Mesodermal cell (in vitro differentiated cells): ENCODE measurements at regions not wholly inside any gene's neighbourhood (a gene's known extent, or its start where the extent isn't known, plus 50 kb on each side); places are given as distances from the start of the nearest gene placed in this dataset.

ENCODE experiments used
- H3K27ac ChIP-seq: 2 replicates; pipeline ENCODE4 v1.7.0; 2013; ENCODE audit warnings: mild to moderate bottlenecking, low read depth, low read length, moderate library complexity; ENCODE audit not compliant: severe bottlenecking
- H3K36me3 ChIP-seq: 2 replicates; pipeline ENCODE4 v1.7.1; 2013; ENCODE audit warnings: mild to moderate bottlenecking, low read length, moderate library complexity; ENCODE audit not compliant: control insufficient read depth, insufficient read depth
- H3K4me1 ChIP-seq: one replicate; pipeline ENCODE4 v1.7.1; 2013; ENCODE audit warnings: mild to moderate bottlenecking, low read length; ENCODE audit not compliant: insufficient read depth, control insufficient read depth, poor library complexity, severe bottlenecking
- H3K4me3 ChIP-seq: 2 replicates; pipeline ENCODE4 v1.7.0; 2013; ENCODE audit warnings: low read length, control low read depth, mild to moderate bottlenecking; ENCODE audit not compliant: insufficient read depth, poor library complexity, severe bottlenecking; ENCODE audit errors: extremely low read depth
- H3K9me3 ChIP-seq: 2 replicates; pipeline ENCODE4 v1.7.1; 2013; ENCODE audit warnings: mild to moderate bottlenecking, low read length, moderate library complexity; ENCODE audit not compliant: control insufficient read depth
- WGBS, 2 experiments: methylation state at CpG; one replicate each; pipeline ENCODE4 v1.1.5; 2013; ENCODE audit warnings: missing lambda C conversion rate in 2 of 2; ENCODE audit not compliant: insufficient coverage in 2 of 2; 5-methylcytosine and 5-hydroxymethylcytosine counted together

GRCh38 chr14:56962444-56963080 is 152.3 kb upstream of the OTX2 start:
- no peaks in the 10 kb centered on the region for H3K36me3 ChIP-seq
- H3K9me3 ChIP-seq = no peaks in the 10 kb centered on the region
- no peak overlapping the region for H3K4me3 ChIP-seq
- H3K4me1 ChIP-seq = no peaks in the 10 kb centered on the region
- 91 to 100% methylated on average over 1 to 4 of the region's 4 CpGs for WGBS, 2 experiments
- no peak overlapping the region for H3K27ac ChIP-seq

DNA sequence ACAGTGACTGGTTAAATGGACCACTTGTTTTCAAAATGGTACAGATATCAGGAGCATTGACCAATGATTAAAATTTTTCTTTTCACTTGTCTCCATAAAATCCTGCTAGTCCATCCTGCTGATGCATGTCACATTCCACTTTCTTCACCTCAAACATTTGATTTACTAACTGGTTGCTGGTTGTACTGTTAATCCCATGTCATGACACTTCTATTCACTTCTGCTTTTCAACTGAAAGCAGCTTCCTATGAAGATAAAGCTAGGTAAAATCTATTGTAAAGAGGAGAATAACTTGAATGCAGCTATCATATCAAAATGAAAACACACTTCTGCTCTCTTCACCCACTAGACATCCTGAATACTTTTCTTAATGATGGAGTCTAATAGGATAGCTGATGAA is 149.6 kb upstream of the OTX2 start:
- no peaks in the 10 kb centered on the region for H3K4me1 ChIP-seq
- no peak overlapping the region for H3K4me3 ChIP-seq
- H3K9me3 ChIP-seq = no peaks in the 10 kb centered on the region
- H3K27ac ChIP-seq = no peak overlapping the region
- H3K36me3 ChIP-seq = no peaks in the 10 kb centered on the region

GRCh38 chr14:56959121-56959520 is 148.8 kb upstream of the OTX2 start:
- Histone ChIP-seq H3K4me3 (no peak overlapping the region), H3K27ac (no peak overlapping the region), H3K4me1 (no peaks in the 10 kb centered on the region), H3K9me3 (no peaks in the 10 kb centered on the region), H3K36me3 (no peaks in the 10 kb centered on the region)

DNA sequence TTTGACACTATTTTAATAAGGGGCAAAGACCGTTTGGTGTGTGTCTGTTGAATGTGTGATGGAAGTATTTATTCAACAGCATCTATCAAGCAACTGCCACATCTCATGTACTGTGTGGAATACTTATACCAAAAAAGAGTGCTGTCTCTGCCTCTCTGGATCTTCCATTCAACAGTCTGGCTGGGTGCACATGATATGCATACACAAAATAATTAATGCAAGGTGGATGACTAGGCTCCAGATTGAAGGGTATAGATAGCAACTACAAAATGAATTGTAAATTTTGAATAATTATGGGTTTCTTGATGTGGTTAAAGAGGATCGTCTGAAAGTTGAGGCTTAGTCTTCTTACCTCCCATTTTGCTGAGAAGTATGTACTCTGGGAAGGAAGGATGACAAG is 145.9 kb upstream of the OTX2 start:
- H3K4me1 ChIP-seq = no peaks in the 10 kb centered on the region
- no peaks in the 10 kb centered on the region for H3K36me3 ChIP-seq
- no peak overlapping the region for H3K4me3 ChIP-seq
- H3K9me3 ChIP-seq = no peaks in the 10 kb centered on the region
- H3K27ac ChIP-seq = no peak overlapping the region
- WGBS, 2 experiments = 83% methylated on average over 1 of the region's 2 CpGs; no CpG with 5 or more reads in 1 of the 2 experiments

GRCh38 chr14:56955745-56956144 is 145.5 kb upstream of the OTX2 start:
- Histone ChIP-seq H3K27ac (no peak overlapping the region), H3K9me3 (no peaks in the 10 kb centered on the region), H3K36me3 (no peaks in the 10 kb centered on the region), H3K4me1 (no peaks in the 10 kb centered on the region), H3K4me3 (no peak overlapping the region)
- 100% methylated on average over 1 of the region's 3 CpGs for WGBS, 2 experiments

DNA sequence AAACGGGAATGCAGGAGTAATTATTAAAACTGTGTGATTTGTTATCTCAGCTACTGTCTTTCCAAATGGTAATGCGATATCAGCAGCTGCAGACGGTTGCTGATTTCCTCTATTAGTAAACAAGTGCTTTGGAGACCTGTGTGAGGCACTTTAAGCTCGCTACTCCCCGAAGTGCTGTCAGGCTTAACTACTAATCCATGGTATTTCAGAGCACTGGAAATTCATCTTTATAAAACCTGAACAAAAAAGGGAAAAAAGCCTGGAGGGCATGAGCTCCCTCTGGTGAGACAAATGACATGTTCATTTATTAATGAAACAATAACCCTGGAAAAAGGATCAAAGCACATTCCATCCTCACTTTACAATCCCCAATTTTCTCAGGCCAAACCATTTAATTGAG is 143.6 kb upstream of the OTX2 start:
- H3K4me1 ChIP-seq = no peaks in the 10 kb centered on the region
- 49 to 59% methylated on average over 2 to 5 of the region's 5 CpGs for WGBS, 2 experiments

DNA sequence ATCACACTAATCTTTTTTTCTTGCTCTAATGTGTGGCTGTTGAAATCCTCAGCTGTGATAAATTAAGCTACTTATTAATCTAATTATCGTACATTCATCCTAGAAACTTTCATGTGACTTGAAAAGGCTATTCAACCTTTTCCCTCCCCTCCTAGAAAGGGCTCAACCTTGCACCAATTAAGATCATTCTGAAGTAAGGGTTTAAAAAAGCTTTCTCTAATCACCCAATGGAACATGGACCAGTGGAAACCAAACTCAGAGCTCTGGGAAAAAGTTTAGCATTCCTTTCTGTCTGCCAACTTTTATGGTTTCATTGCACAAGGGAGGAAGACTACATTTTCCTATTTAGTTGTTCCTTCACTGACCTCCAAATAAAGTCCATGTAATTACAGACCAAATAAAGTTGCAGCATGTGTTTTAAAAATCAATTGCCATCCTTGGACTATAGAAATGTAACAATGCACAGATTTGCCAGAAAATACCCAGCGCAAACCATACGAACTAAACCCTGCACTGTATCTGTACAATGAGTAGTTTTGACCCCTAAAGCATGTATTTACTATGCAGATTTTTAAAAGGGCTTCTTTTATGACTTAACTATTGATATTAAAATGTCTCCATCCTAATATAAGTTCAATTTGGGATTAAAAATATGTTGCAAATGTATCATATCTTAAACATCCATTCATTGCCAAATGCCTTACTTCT is 142.6 kb upstream of the OTX2 start:
- Histone ChIP-seq H3K36me3 (no peaks in the 10 kb centered on the region), H3K27ac (no peak overlapping the region), H3K9me3 (no peaks in the 10 kb centered on the region), H3K4me1 (no peaks in the 10 kb centered on the region), H3K4me3 (no peak overlapping the region)
- 100% methylated on average over 1 to 2 of the region's 3 CpGs for whole genome bisulfite sequencing, 2 experiments

More for the DNA sequence above, 143.6 kb upstream of the OTX2 start:
- no peaks in the 10 kb centered on the region for H3K9me3 ChIP-seq
- H3K4me3 ChIP-seq = no peak overlapping the region
- H3K27ac ChIP-seq = no peak overlapping the region
- H3K36me3 ChIP-seq = no peaks in the 10 kb centered on the region

DNA sequence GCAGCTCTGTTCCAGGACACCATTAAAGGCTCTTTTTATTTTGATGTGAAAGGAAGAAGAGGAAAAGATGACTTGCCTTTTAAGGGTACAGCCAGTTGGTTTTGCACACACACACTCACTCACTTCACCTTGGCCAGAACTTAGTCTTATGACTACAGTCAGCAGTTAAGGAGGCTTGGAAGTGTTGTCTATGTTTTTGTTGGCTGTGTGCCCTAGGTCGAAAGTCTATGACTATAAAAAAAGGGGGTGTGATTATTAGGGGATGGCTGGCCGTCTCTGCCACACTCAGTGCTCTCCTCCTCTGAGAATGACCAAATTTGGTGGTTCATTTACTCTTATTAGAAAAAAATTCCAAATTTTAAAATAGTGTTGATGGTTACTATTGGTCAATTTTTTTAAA is 139.5 kb upstream of the OTX2 start:
- Histone ChIP-seq H3K4me3 (no peak overlapping the region), H3K27ac (no peak overlapping the region), H3K4me1 (no peaks in the 10 kb centered on the region), H3K9me3 (no peaks in the 10 kb centered on the region), H3K36me3 (no peaks in the 10 kb centered on the region)
- 100% methylated on average over 1 of the region's 2 CpGs; no CpG with 5 or more reads in 1 of the 2 experiments for WGBS, 2 experiments

DNA sequence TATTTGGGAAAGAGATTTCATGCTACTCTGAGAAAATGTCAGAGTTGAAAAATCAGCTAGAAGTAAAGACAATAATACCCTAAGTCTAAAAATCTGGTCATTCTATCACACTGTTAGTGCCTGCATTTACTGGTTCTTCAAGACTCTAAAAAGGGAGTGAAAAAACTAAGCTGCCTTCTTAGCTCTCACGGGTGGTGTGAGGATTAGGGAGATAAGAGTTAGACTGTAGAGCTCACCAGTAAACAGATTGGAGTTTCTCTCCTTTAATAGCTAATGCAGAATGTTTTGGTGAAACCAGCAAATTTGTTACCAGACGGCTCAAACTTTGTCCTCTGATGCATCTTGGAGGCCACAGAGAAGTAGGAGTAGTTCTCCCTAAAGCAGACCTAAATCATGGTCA is 135.0 kb upstream of the OTX2 start:
- Histone ChIP-seq H3K36me3 (no peaks in the 10 kb centered on the region), H3K4me1 (no peaks in the 10 kb centered on the region), H3K27ac (no peak overlapping the region), H3K9me3 (peaks cover 3% of the 10 kb centered on the region), H3K4me3 (no peak overlapping the region)
- WGBS, 2 experiments = 67% methylated on average over 1 of the region's 2 CpGs; no CpG with 5 or more reads in 1 of the 2 experiments

GRCh38 chr14:56944397-56944796 is 134.1 kb upstream of the OTX2 start:
- 88 to 90% methylated on average over 1 of the region's 2 CpGs for WGBS, 2 experiments
- Histone ChIP-seq H3K9me3 (peaks cover 3% of the 10 kb centered on the region), H3K36me3 (no peaks in the 10 kb centered on the region), H3K4me1 (no peaks in the 10 kb centered on the region), H3K27ac (no peak overlapping the region), H3K4me3 (no peak overlapping the region)

- Histone ChIP-seq H3K9me3 (no peaks in the 10 kb centered on the region), H3K4me3 (no peak overlapping the region), H3K27ac (no peak overlapping the region), H3K36me3 (no peaks in the 10 kb centered on the region), H3K4me1 (no peaks in the 10 kb centered on the region)
These were observed 123.2 kb upstream of the OTX2 start for GRCh38 chr14:56933446-56933845.
